GM21528 (cell line): ENCODE measurements at regions not wholly inside any gene's neighbourhood (a gene's known extent, or its start where the extent isn't known, plus 50 kb on each side); places are given as distances from the start of the nearest gene placed in this dataset.
"Not testable (repeated sequence)": the region's sequence is repeated elsewhere in the genome, so short reads cannot be mapped to it uniquely, and the experiment has no call there.

ENCODE experiments used
- ATAC-seq: cut with Tn5 transposase; IDR thresholded peaks from one replicate; pipeline ENCODE4 v1.9.1; 2021; ENCODE audit warnings: mild to moderate bottlenecking, moderate library complexity; ENCODE audit not compliant: unreplicated experiment, low FRiP score

DNA sequence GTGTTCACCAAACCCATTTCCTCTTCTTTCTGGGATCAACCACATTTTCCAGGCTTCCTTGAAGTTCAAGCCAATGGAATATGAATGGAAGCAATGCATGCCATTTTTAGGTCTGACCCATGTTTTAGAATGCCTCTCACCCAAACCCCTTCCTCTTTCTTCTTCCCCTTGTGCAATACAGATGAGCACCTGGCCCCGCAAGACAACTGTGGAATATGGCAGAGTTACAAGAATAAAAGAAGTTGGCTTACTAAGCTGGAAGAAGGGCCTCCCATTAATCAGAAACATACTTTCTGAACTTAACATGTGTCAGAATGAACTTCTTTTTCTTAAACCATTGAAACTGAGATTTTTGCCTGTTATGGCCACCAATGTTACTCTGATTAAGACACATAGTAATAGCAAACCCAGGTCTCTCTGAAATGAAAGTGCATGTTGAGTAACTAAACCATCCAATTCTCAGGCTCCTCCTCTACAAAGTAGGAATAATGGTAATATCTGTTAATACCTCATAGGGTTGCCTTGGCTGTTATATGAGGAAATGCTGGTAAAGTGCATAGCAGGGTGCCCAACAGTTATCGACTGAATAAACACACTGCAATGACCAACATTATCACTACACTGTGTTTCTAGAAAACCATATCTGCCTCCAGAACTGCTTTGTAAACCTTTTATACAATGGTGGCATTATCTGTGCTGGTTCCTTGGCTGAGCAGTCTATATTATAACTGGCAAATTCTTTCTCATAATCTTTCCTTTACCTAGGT, 382.2 kb upstream of the NRP1 start:
- no peak for ATAC-seq

DNA sequence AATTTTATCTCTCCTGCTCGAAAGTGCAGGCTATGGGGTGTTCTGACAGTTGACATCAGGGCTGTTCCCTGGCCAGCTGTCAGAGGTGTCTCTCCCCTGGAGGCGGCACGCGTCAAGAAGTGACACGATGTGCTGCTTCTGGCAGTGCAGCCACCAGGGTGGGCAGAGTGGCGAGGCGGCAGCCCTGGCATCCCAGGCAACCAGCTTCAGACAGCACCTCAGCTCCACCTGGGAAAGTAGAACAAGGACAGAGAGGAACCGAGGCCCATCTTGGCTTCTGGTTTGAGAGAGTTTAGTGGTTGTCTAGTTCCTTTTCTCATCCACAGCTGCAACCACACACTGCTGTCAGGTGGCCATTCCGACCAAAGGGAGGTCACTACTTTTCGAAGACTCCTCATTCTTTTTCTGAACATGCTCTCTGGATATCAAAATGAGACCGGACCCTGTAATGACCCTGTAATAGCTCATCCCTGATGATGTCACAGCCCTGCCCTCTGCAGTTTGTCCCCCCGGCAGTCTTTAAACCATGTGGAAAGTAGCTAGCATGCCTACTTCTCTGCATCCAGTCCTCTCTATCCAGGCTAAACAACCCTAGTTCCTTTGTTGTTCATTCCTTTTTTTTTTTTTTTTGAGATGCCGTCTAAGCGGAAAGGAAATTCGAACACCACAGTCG, 381.0 kb upstream of the NRP1 start:
- ATAC-seq, result no peak

DNA sequence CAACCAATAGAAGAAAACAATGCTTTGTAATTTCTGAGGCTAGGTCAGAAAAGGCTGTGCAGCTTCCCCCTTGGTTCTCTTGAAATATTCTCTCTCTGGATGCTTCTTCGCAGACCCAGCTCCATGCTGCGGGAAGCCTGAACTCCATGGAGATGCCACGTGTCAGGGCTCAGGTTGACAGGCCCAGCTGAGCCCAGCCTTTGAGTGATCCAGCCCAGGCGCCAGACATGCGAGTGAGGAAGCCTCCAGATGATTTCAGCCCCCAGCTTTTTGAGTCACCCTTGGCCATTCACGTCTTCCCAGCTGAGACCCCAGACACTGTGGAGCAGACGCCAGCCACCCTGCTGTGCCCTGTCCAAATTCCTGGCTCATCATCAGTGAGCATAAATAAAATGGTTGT, 378.4 kb upstream of the NRP1 start:
- ATAC-seq, result no peak

DNA sequence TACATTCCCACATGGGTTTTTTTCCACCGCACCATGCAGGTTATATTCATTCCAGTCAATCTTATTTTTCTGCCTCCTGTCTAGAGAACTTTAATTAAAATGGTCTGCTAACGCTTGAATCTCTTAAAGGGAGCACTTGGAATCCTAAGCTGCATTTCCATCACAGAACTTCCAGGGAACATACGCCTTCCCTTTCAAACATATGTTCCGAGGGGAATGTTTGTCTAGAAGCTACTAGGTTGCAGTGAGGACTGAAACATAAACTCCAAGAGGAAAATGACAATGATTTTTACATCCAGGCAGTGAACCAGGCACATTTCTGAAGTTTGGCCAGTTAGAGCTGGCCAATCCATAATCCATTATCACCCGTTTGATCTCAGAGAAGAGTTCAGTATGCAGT, 375.5 kb upstream of the NRP1 start:
- ATAC-seq, result no peak

DNA sequence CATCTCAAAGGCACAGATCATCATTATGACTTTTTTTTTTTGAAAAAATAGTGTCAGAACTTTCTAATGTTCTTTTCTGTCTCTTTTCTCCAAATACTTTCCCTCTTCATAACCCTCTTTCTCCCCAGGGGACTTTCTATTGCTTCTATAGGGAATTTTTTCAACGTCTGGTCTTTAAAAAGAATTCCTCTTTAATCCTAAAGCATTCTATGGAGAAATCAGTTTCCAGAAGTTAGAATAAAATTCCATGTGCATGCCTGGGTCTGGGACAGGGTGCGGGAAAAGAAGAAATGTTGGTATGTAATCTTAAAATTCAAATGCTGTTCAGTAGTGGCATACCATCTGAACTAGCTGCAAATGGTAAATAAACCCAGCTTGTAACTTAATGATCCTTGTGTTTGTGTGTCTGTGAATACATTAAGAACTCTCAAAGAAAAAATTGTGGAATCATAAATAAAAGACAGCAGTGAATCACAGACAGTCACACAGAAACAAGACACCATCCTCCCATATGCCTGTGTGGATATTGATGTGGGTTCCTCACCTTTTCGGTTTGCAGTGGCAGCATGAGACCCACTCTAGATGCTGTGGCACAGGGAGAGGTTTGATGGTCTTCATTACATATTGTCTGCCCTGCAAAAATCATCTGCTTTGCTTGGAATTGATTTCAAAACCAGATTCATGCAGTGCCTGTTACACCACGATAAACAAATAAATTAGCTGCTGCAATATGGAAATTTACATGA, 374.7 kb upstream of the NRP1 start:
- ATAC-seq, result no peak

DNA sequence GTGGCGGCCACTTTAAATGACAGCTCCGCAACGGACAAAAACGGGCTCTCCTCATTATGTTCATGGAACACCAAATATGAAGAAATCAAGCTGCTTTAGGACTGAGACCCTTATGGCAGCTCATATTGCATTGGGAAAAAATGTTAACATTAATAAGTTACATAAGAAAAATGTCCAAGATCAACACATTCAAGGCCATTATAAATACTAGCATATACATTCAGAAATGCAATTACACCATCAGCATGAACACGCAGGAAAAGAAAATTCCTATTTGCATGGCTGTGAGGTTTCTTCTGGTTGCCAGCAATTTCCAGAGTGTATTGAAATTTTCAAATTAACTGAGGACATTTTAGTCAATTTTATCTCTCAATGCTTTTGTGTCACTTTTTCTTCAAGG, 374.1 kb upstream of the NRP1 start:
- no peak for ATAC-seq

DNA sequence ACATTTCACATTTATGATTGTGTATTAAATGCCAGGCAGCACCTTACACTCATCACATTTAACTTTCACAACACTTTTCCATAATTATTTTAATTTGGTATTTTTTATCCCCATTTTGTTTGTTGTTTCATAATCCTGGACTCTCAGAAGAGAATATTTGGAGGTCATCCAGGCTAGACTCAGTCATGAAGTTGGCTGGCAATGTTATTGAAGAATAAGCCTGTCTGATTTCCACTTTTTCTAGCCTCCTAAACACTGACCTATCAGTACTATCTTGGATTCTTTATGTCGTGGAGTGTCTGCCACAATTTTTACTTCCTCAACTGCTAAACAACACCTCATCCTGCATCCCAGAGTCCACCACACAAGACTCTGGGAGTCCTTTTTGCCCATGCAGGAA, 372.3 kb upstream of the NRP1 start:
- ATAC-seq, result no peak

DNA sequence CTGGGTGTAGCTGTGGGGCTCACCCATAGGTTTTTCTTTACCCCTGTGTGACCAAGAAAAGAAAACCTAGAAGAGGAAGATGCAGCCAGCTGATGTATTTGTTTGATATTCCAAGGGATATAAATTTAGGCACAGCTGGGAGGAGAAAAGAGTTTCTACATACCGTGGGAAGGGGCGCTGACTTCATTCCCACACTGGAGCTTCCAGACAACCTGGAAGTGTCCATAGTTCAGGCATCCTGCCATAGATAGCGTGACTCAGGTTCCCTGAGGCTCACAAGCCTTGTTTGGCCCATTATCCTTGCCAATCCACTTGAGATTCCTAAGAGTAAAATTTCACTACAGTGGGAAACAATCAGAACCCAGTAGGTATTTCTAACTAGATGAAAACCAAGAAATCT, 371.7 kb upstream of the NRP1 start:
- no peak for ATAC-seq

DNA sequence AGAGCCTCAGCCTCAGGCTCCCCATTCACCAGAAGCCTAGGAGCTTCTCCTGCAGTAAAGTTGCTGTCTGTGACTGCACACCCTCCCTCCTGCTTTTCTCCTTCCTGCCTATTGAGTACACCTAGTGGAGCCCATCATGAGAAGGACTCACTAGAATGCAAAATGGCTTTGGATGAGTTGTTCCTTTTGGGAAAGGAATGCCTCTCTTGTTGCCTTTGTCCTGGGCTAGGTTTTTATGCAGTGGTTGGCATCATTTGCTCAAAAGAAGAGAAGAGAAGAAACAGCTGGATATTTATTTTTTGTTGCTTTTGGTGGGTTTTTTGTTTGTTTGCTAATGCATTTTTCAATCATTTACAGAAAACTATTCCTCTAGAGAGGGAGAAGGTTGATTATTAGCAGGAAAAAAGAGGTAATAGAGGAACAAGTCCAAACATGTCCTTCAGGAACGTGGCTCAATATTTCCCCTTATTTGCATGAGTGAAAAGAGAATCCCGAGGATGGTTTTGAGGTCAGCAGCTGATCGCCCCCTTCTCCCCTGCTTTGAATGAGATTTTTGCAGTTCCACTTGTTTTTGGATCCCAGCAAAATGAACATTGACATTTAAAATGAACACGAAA, 369.9 kb upstream of the NRP1 start:
- ATAC-seq, result no peak

DNA sequence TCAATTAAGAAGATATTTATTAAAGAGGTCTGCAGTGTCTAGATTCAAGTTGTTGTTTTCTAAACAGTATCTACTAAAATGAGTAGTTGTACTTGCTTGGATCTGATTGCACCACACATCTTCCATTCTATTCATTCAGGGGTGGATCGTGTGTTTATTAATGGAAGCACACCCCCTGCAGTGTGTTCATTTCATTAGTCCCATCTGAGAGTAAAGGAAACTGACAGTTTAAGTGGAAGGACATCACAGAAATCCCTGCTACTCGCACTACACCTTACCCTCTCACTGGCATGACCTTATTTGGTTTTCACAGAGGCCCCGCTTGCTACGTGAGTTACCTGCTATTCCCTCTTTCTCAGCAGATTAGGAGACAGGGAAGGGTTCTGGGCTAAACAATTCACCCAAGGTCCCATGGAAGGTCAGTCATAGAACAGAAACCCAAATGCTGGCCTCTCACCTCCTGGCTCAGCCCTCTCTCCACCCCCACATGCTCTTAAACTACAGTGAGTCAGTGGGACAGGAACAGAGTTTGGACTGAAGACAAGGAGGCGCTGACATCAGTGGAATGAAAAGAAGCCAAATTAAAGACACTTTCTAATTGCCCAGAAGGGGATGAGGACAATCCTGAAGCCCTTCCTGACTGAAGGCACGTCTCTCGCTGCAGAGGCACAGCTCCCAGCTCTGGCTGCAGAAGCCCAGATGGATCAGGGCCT, 369.2 kb upstream of the NRP1 start:
- no peak for ATAC-seq

DNA sequence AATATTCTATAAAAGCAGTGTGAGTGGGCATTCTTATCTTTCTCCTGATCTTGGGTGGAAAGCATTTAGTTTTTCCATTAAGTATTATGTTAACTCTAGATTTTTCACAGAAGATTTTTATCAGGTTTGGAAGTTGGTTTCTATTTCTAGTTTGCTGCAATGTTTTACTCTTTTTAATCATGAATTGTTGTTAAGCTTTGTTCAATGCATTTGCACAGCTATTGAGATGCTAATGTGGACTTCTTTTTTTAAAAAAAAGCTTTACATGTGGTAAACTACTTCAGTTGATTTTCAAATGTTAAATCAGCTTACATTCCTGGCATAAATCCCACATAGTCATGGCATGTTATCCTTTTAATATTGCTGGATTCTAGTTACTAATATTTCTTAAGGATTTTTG, 363.6 kb upstream of the NRP1 start:
- ATAC-seq, result no peak

DNA sequence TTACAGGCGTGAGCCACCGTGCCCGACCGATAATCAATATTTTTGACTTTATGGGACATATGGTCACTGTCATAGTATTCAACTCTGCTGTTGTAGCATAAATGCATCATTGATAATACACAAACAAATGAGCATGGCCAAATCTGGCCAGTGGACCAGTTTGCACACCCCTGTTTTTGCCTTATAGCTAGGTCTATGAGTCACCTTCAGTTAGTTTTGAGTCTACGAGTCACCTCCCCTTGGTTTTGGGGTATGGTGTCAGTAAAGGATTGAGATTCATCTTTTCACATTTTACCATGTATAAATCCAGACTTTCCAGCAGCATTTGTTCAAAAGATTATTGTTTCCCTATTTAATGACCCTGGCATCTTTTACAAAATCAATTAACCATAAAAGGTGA, 362.5 kb upstream of the NRP1 start:
- no peak for ATAC-seq

DNA sequence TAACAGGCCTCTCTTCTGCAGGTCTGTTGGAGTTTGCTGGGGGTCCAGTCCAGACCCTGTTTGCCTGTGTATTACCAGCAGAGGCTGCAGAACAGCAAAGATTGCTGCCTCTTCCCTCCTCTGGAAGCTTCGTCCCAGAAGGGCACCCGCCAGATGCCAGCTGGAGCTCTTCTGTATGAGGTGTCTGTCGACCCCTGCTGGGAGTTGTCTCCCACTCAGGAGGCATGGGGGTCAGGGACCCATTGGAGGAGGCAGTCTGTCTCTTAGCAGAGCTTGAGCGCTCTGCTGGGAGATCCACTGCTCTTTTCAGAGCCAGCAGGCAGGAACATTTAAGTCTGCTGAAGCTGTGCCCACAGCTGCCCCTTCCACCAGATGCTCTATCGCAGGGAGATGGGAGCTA, 361.1 kb upstream of the NRP1 start:
- ATAC-seq, result no peak

DNA sequence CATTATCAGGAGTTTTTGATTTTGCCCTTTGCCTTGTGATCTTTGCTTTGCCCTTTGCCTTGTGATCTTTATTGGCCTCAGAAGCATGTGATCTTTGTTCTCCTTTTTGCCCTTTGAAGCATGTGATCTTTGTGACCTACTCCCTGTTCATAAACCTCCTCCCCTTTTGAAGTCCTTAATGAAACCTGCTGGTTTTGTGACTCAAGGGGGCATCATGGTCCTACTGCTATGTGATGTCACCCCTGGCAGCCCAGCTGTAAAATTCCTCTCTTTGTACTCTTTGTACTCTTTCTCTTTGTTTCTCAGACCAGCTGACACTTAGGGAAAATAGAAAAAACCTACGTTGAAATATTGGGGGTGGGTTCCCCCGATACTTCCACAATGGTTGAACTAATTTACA, 356.1 kb upstream of the NRP1 start:
- ATAC-seq, result not testable (repeated sequence)

DNA sequence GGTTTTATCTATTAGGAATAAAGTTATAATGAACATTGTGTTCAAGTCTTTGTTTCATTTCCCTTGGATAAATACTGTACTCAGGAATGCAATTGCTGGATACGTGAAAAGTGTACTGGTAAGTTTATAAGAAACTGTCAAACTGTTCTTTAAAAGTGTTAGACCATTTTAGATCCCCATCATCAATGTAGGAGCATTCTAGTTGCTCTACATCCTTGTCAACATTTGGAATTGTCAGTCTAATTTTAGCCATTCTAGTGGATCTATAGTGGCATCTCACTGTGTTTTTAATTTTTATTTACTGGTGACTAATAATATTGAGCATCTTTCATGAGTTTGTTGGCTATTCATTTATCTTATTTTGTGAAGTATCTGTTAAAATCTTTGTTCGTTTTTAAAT, 354.0 kb upstream of the NRP1 start:
- ATAC-seq, result no peak

DNA sequence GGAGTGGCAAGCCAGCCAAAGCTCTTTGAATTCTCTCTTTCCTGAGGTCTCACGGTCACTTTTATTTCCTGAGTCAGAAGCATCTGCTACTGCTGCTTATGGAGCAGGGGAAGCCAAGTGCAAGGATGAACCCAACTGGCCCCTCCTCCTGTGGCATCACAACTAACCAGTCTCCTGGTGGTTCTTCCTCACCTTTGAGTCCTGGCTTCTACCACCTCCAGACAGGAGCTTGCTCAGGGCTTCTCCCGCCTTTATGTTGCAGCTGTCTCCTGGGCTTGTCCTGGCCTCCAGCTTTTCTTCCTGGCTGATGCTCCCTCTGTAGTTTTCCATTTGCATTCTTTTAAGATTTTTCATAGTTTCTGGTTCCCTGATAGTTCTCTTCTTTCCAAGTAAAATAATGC, 349.7 kb upstream of the NRP1 start:
- ATAC-seq, result no peak

DNA sequence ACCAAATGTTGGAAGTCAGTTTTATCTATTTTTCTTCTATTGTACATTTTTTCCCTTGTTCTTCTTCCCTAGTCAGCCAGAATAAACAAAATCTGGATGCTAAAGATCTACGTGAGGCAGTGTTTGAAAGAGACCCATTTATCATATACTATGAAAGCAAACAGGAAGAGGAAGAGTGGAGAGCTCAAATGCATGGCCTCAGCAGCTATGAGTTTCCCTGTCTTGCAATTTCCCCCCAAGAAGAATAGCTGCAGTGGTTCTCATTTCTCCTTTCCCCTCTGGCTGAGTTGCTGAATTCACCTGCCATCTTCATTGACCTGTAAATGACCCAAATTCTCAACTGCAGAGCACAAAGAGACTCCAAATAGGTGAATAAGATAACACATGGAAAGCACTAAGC, 347.1 kb upstream of the NRP1 start:
- no peak for ATAC-seq

DNA sequence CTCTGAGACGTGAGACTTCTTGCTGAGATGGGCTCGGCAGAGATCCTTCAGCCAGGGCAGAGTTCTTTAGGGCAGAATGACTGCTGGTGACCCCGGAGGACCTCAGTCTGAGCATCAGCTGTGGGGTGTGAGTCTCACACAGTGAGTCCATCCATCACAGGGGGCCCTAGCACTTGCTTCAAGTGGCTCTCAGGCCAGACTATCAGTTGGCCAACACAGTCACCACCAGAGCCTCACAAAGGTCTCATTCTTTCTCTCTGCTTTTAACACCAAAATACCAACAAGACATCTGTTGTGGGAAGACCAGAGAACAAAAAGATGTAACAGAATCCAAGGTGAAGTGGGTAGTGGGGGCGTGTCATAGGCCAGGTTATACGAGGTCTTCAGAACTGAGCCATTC, 345.6 kb upstream of the NRP1 start:
- ATAC-seq, result no peak

DNA sequence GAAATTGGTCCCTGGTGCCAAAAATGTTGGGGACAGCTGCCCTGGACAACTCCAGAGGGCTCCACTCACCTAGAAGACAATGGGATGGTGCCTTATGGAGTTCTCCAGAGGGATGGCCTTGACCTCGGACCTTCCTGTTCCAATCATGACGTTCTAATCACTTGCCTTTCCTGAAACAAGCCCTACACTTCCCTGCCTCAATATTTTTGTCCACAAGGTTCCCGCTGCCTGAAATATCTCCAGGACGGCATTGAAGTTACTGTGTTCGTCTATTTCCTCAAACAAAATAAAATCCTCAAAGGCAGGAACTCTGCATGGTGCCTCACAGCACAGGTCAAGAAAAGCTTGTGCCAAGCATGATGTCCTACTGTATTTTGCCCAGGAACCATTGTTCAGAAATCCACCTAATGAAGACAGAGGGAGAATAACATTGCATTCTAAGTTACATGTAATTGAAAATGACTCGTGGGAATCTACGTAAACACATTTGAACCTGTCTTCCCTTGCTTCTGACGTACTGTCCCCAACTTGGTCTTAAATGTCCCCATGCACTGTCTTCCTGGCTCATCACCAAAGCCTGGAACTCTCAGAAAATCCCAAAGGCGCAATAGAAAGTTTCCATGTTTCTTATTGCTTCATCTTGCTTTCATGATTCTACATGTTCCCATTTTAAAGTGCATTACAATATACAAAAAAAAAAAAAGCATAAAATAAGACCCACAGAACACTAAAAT, 342.3 kb upstream of the NRP1 start:
- no peak for ATAC-seq

DNA sequence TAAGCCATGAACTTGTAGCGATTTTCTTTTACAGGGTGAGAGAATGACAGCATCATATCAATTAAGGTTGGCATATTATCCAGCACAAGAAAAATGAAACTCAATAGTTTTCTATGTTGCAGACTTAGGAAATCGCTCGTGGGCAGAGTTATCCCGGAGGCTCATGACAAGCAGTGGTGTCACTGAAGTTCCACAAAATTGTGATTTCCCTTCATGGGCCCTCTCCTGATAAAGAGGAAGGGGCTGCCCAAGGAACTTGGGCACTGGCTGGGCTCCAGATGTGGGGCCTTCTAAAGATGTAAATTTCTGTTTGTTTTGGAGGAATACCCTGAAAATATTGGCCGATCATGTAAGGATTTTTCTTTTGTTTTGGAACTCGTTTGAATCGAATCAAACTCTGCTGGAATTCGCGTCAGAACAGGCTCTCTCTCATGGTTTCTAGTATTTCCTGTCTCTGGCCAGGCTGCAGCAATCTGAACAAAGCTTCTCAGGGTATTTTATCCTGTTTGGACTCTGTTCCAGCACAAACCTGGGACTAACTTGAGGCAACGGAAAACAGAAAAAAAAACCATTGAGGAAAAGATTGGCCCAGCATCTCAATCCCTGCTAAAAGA, 340.6 kb upstream of the NRP1 start:
- no peak for ATAC-seq
